ENCODE measurements at regions not wholly inside any gene's neighbourhood (a gene's known extent, or its start where the extent isn't known, plus 50 kb on each side); places are given as distances from the start of the nearest gene placed in this dataset.

- Histone ChIP-seq H3K36me3 (no peaks in the 10 kb centered on the region), H3K27me3 (no peaks in the 10 kb centered on the region), H3K9me3 (no peaks in the 10 kb centered on the region), H3K4me3 (replicated peaks in 1 of 3) (no peak overlapping the region), H3K4me1 (no peaks in the 10 kb centered on the region), H3K27ac (no peak overlapping the region)
- no peak for DNase-seq
- TF ChIP-seq POLR2A (IDR thresholded peaks at IDR 0.05): no peak
- TF ChIP-seq, protein P1, sequence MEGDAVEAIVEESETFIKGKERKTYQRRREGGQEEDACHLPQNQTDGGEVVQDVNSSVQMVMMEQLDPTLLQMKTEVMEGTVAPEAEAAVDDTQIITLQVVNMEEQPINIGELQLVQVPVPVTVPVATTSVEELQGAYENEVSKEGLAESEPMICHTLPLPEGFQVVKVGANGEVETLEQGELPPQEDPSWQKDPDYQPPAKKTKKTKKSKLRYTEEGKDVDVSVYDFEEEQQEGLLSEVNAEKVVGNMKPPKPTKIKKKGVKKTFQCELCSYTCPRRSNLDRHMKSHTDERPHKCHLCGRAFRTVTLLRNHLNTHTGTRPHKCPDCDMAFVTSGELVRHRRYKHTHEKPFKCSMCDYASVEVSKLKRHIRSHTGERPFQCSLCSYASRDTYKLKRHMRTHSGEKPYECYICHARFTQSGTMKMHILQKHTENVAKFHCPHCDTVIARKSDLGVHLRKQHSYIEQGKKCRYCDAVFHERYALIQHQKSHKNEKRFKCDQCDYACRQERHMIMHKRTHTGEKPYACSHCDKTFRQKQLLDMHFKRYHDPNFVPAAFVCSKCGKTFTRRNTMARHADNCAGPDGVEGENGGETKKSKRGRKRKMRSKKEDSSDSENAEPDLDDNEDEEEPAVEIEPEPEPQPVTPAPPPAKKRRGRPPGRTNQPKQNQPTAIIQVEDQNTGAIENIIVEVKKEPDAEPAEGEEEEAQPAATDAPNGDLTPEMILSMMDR (IDR thresholded peaks at IDR 0.05): no peak
- 68 to 74% methylated on average over 1 of the region's 1 CpG for WGBS, 2 donors
- intact Hi-C loops (cut with DNase I): no loop called here
Measured at GRCh38 chr5:164053123-164053522, 547.7 kb downstream of the MAT2B start.

DNA sequence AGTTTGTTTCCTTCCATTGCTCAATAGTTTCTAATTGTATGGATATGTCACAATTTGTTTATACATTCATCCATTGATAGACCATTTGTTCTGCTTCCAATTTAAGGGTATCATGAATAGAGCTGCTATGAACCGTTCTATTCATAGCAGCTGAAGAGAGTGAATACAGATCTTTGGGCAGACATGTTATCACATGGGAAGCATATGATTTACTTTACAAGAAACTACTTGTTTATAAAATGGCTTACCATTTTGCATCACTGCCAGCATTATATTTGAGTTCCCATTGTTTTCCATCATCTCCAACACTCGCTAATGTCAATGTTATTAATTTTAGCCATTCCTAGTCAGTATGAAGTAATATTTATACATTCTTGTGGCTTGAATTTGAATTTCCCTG, 549.0 kb downstream of the MAT2B start:
- Histone ChIP-seq H3K36me3 (no peaks in the 10 kb centered on the region), H3K4me1 (no peaks in the 10 kb centered on the region), H3K27ac (no peak overlapping the region), H3K4me3 (replicated peaks in 1 of 3) (no peak overlapping the region), H3K27me3 (no peaks in the 10 kb centered on the region), H3K9me3 (no peaks in the 10 kb centered on the region)
- DNase-seq: no peak
- intact Hi-C loops (cut with DNase I): no loop called here
- WGBS, 2 donors: 86 to 89% methylated on average over 2 of the region's 2 CpGs
- no peak for TF ChIP-seq POLR2A (IDR thresholded peaks at IDR 0.05)
- TF ChIP-seq, protein P1 (IDR thresholded peaks at IDR 0.05): no peak

- H3K27me3 ChIP-seq: no peaks in the 10 kb centered on the region
- no peaks in the 10 kb centered on the region for H3K36me3 ChIP-seq
- H3K4me3 ChIP-seq (replicated peaks in 1 of 3): no peak overlapping the region
- intact Hi-C loops (cut with DNase I): no loop called here
- no peak for DNase-seq
- no peaks in the 10 kb centered on the region for H3K4me1 ChIP-seq
- H3K9me3 ChIP-seq: no peaks in the 10 kb centered on the region
- WGBS, 2 donors: 85 to 86% methylated on average over 2 of the region's 2 CpGs
- TF ChIP-seq, protein P1 (IDR thresholded peaks at IDR 0.05): no peak
- TF ChIP-seq POLR2A (IDR thresholded peaks at IDR 0.05): no peak
- no peak overlapping the region for H3K27ac ChIP-seq
Measured at GRCh38 chr5:164057121-164057520, 551.7 kb downstream of the MAT2B start.

DNA sequence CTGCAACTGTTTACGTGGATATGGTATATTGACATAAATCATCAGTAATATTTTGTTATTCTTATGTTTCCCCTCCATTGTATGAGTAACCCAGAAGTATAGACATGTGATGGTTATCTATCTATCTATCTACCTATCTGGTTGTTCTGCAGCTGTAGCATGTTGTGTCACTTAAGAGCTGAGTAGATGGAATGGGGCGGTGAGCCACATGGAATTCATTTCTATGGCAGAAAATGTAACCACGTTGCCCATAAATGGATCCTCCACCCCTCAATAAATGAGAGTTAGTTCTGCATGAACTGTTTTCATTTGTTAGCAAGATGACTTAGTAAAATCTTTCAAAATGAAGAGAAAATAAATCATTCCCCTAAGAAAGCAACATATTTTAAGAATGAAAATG, 553.2 kb downstream of the MAT2B start:
- Histone ChIP-seq H3K36me3 (no peaks in the 10 kb centered on the region), H3K27ac (no peak overlapping the region), H3K4me1 (no peaks in the 10 kb centered on the region), H3K27me3 (no peaks in the 10 kb centered on the region), H3K4me3 (replicated peaks in 1 of 3) (no peak overlapping the region), H3K9me3 (no peaks in the 10 kb centered on the region)
- intact Hi-C loops (cut with DNase I): no loop called here
- WGBS, 2 donors: 79 to 83% methylated on average over 3 of the region's 3 CpGs
- TF ChIP-seq, protein P1 (IDR thresholded peaks at IDR 0.05): no peak
- no peak for TF ChIP-seq POLR2A (IDR thresholded peaks at IDR 0.05)
- no peak for DNase-seq

DNA sequence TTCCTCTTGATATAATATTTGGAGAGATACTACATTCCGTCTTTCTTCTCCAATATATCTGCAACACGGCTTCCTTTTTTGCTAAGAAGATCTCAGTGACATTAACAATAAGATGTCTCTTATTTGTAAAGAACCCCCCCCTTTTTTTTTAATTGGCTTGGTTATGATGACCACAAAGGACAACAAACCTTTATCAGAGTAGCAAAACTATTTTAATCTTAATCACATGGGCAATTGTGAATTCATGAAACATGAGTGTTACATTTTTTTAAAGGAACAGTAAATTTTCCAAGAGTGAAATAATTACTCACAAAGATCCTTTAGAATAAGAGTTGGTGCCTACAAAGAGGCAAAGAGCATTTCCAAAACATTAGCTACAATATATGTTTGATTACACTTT, 554.1 kb downstream of the MAT2B start:
- H3K27me3 ChIP-seq: no peaks in the 10 kb centered on the region
- H3K9me3 ChIP-seq: no peaks in the 10 kb centered on the region
- no peak for DNase-seq
- H3K4me1 ChIP-seq: no peaks in the 10 kb centered on the region
- no peak overlapping the region for H3K4me3 ChIP-seq (replicated peaks in 1 of 3)
- TF ChIP-seq, protein P1 (IDR thresholded peaks at IDR 0.05): no peak
- no peak for TF ChIP-seq POLR2A (IDR thresholded peaks at IDR 0.05)
- H3K27ac ChIP-seq: no peak overlapping the region
- WGBS, 2 donors: 87 to 90% methylated on average over 2 of the region's 2 CpGs
- intact Hi-C loops (cut with DNase I): no loop called here
- H3K36me3 ChIP-seq: no peaks in the 10 kb centered on the region

Data from thyroid gland (tissue), 4 donors.